Muscle of leg (tissue), 3 donors: ENCODE measurements at regions not wholly inside any gene's neighbourhood (a gene's known extent, or its start where the extent isn't known, plus 50 kb on each side); places are given as distances from the start of the nearest gene placed in this dataset.
"Not testable (repeated sequence)": the region's sequence is repeated elsewhere in the genome, so short reads cannot be mapped to it uniquely, and the experiment has no call there.

Experiments used
- DNase-seq: peaks from one replicate; pipeline ENCODE4 v3.0.0; 2013
- H3K27ac ChIP-seq: one replicate; pipeline ENCODE4 v1.5.1; 2013; ENCODE audit warnings: mild to moderate bottlenecking, low read length, control low read depth
- H3K27me3 ChIP-seq: one replicate; pipeline ENCODE4 v1.6.1; 2013; ENCODE audit warnings: low read length; ENCODE audit not compliant: control insufficient read depth, insufficient read depth
- H3K36me3 ChIP-seq: one replicate; pipeline ENCODE4 v1.6.1; 2013; ENCODE audit warnings: low read length; ENCODE audit not compliant: control insufficient read depth, insufficient read depth
- H3K4me1 ChIP-seq: one replicate; pipeline ENCODE4 v1.6.1; 2013; ENCODE audit warnings: low read length; ENCODE audit not compliant: control insufficient read depth, insufficient read depth
- H3K4me3 ChIP-seq: one replicate; pipeline ENCODE4 v1.5.1; 2013; ENCODE audit warnings: low read length, control low read depth
- H3K9me3 ChIP-seq: replicated peaks from 2 replicates; pipeline ENCODE4 v1.6.1; 2013; ENCODE audit warnings: low read depth, low read length; ENCODE audit not compliant: control insufficient read depth
- WGBS: methylation state at CpG from one replicate; pipeline ENCODE4 v1.1.5; 2013; ENCODE audit warnings: missing lambda C conversion rate; ENCODE audit not compliant: insufficient coverage; 5-methylcytosine and 5-hydroxymethylcytosine counted together

- H3K36me3 ChIP-seq = no peaks in the 10 kb centered on the region
- no peak overlapping the region for H3K27ac ChIP-seq
- WGBS = 82% methylated on average over 2 of the region's 2 CpGs
- no peaks in the 10 kb centered on the region for H3K27me3 ChIP-seq
- H3K4me3 ChIP-seq = no peak overlapping the region
- no peak for DNase-seq
- no peaks in the 10 kb centered on the region for H3K9me3 ChIP-seq
- H3K4me1 ChIP-seq = no peaks in the 10 kb centered on the region
These were observed 513.6 kb upstream of the PTBP2 start for GRCh38 chr1:96207936-96208335.

DNA sequence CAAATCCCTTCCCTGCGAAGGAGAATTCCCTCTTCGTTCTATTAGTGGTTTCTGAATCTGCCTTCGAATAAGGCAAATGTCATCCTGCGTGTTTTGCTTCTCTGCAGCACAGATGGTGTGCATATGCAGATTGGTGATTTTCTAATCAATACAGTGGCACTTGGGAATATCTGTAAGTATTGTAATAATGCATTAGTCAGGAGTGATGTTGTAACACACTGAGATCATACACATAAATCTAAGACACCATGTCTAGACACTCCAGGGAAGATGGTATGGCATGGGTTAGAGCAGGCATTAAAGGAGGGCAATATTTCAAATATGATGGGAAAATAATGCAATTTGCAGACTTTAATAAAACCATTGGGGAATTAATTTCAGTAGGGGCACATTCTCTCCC is 513.2 kb upstream of the PTBP2 start:
- Histone ChIP-seq H3K27ac (no peak overlapping the region), H3K4me1 (no peaks in the 10 kb centered on the region), H3K9me3 (no peaks in the 10 kb centered on the region), H3K4me3 (no peak overlapping the region), H3K36me3 (no peaks in the 10 kb centered on the region), H3K27me3 (no peaks in the 10 kb centered on the region)
- no peak for DNase-seq
- WGBS = no CpG with 5 or more reads among the region's 4 CpGs

GRCh38 chr1:96210054-96210453 is 511.5 kb upstream of the PTBP2 start:
- H3K4me3 ChIP-seq = no peak overlapping the region
- no peaks in the 10 kb centered on the region for H3K27me3 ChIP-seq
- 60% methylated on average over 1 of the region's 4 CpGs for WGBS
- no peaks in the 10 kb centered on the region for H3K9me3 ChIP-seq
- no peak for DNase-seq
- H3K4me1 ChIP-seq = no peaks in the 10 kb centered on the region
- H3K27ac ChIP-seq = no peak overlapping the region
- no peaks in the 10 kb centered on the region for H3K36me3 ChIP-seq

DNA sequence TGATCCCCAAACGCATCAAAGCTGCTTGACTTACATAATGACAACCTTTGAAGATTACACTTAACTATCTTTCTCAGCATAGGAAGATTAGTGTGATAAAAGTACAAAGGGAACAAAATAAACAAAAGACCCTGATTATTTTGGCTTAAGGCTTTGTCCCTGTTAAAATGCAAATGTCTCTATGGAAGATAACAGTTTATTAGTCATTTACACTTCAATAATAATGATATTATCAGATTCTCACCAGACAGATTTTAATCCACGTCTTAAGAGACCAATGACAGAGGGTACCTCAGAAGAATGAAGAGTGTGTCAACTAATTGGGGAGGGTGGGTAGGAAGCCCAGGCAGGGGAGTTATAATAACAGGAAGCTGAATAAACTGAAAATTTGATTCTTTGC is 510.4 kb upstream of the PTBP2 start:
- no peak for DNase-seq
- no peaks in the 10 kb centered on the region for H3K27me3 ChIP-seq
- WGBS = no CpG with 5 or more reads among the region's 2 CpGs

DNA sequence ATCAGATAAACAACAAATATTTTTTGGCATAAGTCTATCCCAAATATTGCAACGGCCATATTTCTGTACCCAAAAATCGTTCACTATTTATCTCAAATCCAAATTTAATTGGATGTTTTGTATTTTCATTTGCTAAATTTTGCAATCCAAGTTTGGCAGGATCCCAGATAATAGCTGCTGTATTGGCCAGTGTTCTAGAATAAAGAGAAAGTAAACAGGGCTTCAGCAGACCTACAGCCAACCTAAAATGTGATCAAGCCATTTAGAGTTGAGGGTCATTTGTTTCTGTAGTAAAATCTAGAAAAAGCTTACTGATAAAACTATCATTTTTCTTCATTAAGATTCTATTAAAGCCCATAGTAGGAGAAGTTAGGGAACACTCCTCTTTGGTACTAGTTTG is 506.6 kb upstream of the PTBP2 start:
- Histone ChIP-seq H3K36me3 (no peaks in the 10 kb centered on the region), H3K4me3 (no peak overlapping the region), H3K4me1 (no peaks in the 10 kb centered on the region), H3K9me3 (no peaks in the 10 kb centered on the region), H3K27ac (no peak overlapping the region), H3K27me3 (no peaks in the 10 kb centered on the region)
- DNase-seq = peak; percentile 11
- WGBS = no CpG with 5 or more reads among the region's 2 CpGs

More for the DNA sequence above, 510.4 kb upstream of the PTBP2 start:
- Histone ChIP-seq H3K4me3 (no peak overlapping the region), H3K4me1 (no peaks in the 10 kb centered on the region), H3K9me3 (no peaks in the 10 kb centered on the region), H3K27ac (no peak overlapping the region), H3K36me3 (no peaks in the 10 kb centered on the region)

- no peak overlapping the region for H3K4me3 ChIP-seq
- no peaks in the 10 kb centered on the region for H3K27me3 ChIP-seq
- DNase-seq = no peak
- WGBS = no CpG with 5 or more reads among the region's 3 CpGs
- H3K4me1 ChIP-seq = no peaks in the 10 kb centered on the region
- H3K27ac ChIP-seq = no peak overlapping the region
- no peaks in the 10 kb centered on the region for H3K9me3 ChIP-seq
- no peaks in the 10 kb centered on the region for H3K36me3 ChIP-seq
These were observed 500.9 kb upstream of the PTBP2 start for GRCh38 chr1:96220651-96221050.

- no peaks in the 10 kb centered on the region for H3K4me1 ChIP-seq
- H3K27me3 ChIP-seq = no peaks in the 10 kb centered on the region
- no peaks in the 10 kb centered on the region for H3K9me3 ChIP-seq
- H3K4me3 ChIP-seq = no peak overlapping the region
- H3K36me3 ChIP-seq = no peaks in the 10 kb centered on the region
- H3K27ac ChIP-seq = no peak overlapping the region
- no peak for DNase-seq
- WGBS = no CpG with 5 or more reads among the region's 2 CpGs
These were observed 498.9 kb upstream of the PTBP2 start for GRCh38 chr1:96222701-96223100.

GRCh38 chr1:96224229-96224628 is 497.4 kb upstream of the PTBP2 start:
- H3K9me3 ChIP-seq, H3K27ac ChIP-seq, H3K4me1 ChIP-seq, H3K36me3 ChIP-seq, H3K27me3 ChIP-seq, H3K4me3 ChIP-seq, DNase-seq: not testable (repeated sequence)
- WGBS = 98% methylated on average over 10 of the region's 20 CpGs

GRCh38 chr1:96233422-96233821 is 488.2 kb upstream of the PTBP2 start:
- Histone ChIP-seq H3K9me3 (no peaks in the 10 kb centered on the region), H3K36me3 (no peaks in the 10 kb centered on the region), H3K27ac (no peak overlapping the region), H3K4me1 (no peaks in the 10 kb centered on the region), H3K4me3 (no peak overlapping the region), H3K27me3 (no peaks in the 10 kb centered on the region)
- DNase-seq = no peak
- WGBS = 100% methylated on average over 1 of the region's 3 CpGs

- no peaks in the 10 kb centered on the region for H3K4me1 ChIP-seq
- H3K27me3 ChIP-seq = no peaks in the 10 kb centered on the region
- H3K9me3 ChIP-seq = no peaks in the 10 kb centered on the region
- no peak overlapping the region for H3K27ac ChIP-seq
- 25% methylated on average over 2 of the region's 6 CpGs for WGBS
- no peaks in the 10 kb centered on the region for H3K36me3 ChIP-seq
- DNase-seq = peak; percentile 31
- H3K4me3 ChIP-seq = no peak overlapping the region
These were observed 487.3 kb upstream of the PTBP2 start for GRCh38 chr1:96234299-96234698.

GRCh38 chr1:96236156-96236739 is 485.3 kb upstream of the PTBP2 start:
- WGBS = 20% methylated on average over 1 of the region's 4 CpGs

More at GRCh38 chr1:96236156-96236739, 485.3 kb upstream of the PTBP2 start:
- H3K27me3 ChIP-seq = no peaks in the 10 kb centered on the region
- H3K36me3 ChIP-seq = no peaks in the 10 kb centered on the region
- H3K4me1 ChIP-seq = no peaks in the 10 kb centered on the region
- no peaks in the 10 kb centered on the region for H3K9me3 ChIP-seq
- DNase-seq = peak; percentile 80
- no peak overlapping the region for H3K27ac ChIP-seq
- H3K4me3 ChIP-seq = no peak overlapping the region
